ENCODE measurements at regions not wholly inside any gene's neighbourhood (a gene's known extent, or its start where the extent isn't known, plus 50 kb on each side); places are given as distances from the start of the nearest gene placed in this dataset.

GRCh38 chr4:137267024-137267423, 265.3 kb downstream of the PCDH18 start:
- Histone ChIP-seq H3K4me2 (ENCODE audit: low read length) (no peak overlapping the region), H3K9me2 (ENCODE audit: insufficient read depth) (no peaks in the 10 kb centered on the region), H3K27me3 (ENCODE audit: insufficient read depth, low read length) (no peaks in the 10 kb centered on the region), H4K20me1 (ENCODE audit: insufficient read depth) (no peaks in the 10 kb centered on the region), H3K4me1 (ENCODE audit: control insufficient read depth in 1 of 2, insufficient read depth in 2 of 2, low read length in 2 of 2) (peaks cover 0 to 7% of the 10 kb centered on the region in 2 experiments; a peak in 2 of 4 replicates), H3K9me3 (ENCODE audit: control insufficient read depth in 1 of 2, insufficient read depth in 1 of 2, low read depth in 1 of 2, low read length in 2 of 2) (no peaks in the 10 kb centered on the region), H2AFZ (ENCODE audit: low read depth, low read length, poor library complexity, severe bottlenecking) (peak overlapping the region; percentile 54), H3K27ac (ENCODE audit: low read depth, low read length) (no peak overlapping the region), H3K79me2 (ENCODE audit: insufficient read depth, low read length) (no peaks in the 10 kb centered on the region), H3K4me3 (replicated peaks in 1 of 2; ENCODE audit: low read depth in 1 of 2, low read length in 2 of 2) (no peak overlapping the region), H3K9ac (ENCODE audit: low read length) (no peak overlapping the region), H3K36me3 (ENCODE audit: control insufficient read depth in 1 of 2, insufficient read depth in 2 of 2, low read length in 2 of 2) (no peaks in the 10 kb centered on the region)
- intact Hi-C loops (cut with micrococcal nuclease), result no loop called here
- ATAC-seq (no peak), DNase-seq (ENCODE audit: low read depth, low spot score) (no peak)
- RAD21 ChIA-PET (ENCODE audit: low non-redundant PET in 1 of 2, low total read pairs in 2 of 2, uncharacterized antibody in 2 of 2, unreplicated experiment in 2 of 2), result no interaction called here
- POLR2A ChIA-PET, result no interaction called here
- CTCF ChIA-PET, result no interaction called here
- BruUV-seq (replicated peaks), result no TSS peak
- TF ChIP-seq REST (IDR thresholded peaks at IDR 0.05; ENCODE audit: low read depth) (no peak), POLR2A (IDR thresholded peaks at IDR 0.05; ENCODE audit: borderline replicate concordance, extremely low read depth, insufficient read depth, insufficient read length) (no peak), EGR1 (IDR thresholded peaks at IDR 0.05; ENCODE audit: low read depth) (no peak)

- RAD21 ChIA-PET (ENCODE audit: low non-redundant PET in 1 of 2, low total read pairs in 2 of 2, uncharacterized antibody in 2 of 2, unreplicated experiment in 2 of 2), result no interaction called here
- BruUV-seq (replicated peaks), result no TSS peak
- POLR2A ChIA-PET, result no interaction called here
Measured at GRCh38 chr4:137266511-137266910, 265.8 kb downstream of the PCDH18 start.

More at GRCh38 chr4:137266511-137266910, 265.8 kb downstream of the PCDH18 start:
- Histone ChIP-seq H3K4me3 (replicated peaks in 1 of 2; ENCODE audit: low read depth in 1 of 2, low read length in 2 of 2) (no peak overlapping the region), H3K9me2 (ENCODE audit: insufficient read depth) (no peaks in the 10 kb centered on the region), H3K27ac (ENCODE audit: low read depth, low read length) (no peak overlapping the region), H3K36me3 (ENCODE audit: control insufficient read depth in 1 of 2, insufficient read depth in 2 of 2, low read length in 2 of 2) (no peaks in the 10 kb centered on the region), H4K20me1 (ENCODE audit: insufficient read depth) (no peaks in the 10 kb centered on the region), H3K4me2 (ENCODE audit: low read length) (no peak overlapping the region), H3K9ac (ENCODE audit: low read length) (no peak overlapping the region), H3K9me3 (ENCODE audit: control insufficient read depth in 1 of 2, insufficient read depth in 1 of 2, low read depth in 1 of 2, low read length in 2 of 2) (no peaks in the 10 kb centered on the region), H3K27me3 (ENCODE audit: insufficient read depth, low read length) (no peaks in the 10 kb centered on the region), H3K79me2 (ENCODE audit: insufficient read depth, low read length) (no peaks in the 10 kb centered on the region), H3K4me1 (ENCODE audit: control insufficient read depth in 1 of 2, insufficient read depth in 2 of 2, low read length in 2 of 2) (peaks cover 0 to 7% of the 10 kb centered on the region in 2 experiments; a peak in 2 of 4 replicates), H2AFZ (ENCODE audit: low read depth, low read length, poor library complexity, severe bottlenecking) (no peak overlapping the region)
- no peak for ATAC-seq
- intact Hi-C loops (cut with micrococcal nuclease), result no loop called here
- CTCF ChIA-PET, result no interaction called here
- TF ChIP-seq POLR2A (IDR thresholded peaks at IDR 0.05; ENCODE audit: borderline replicate concordance, extremely low read depth, insufficient read depth, insufficient read length), result no peak
- no peak for DNase-seq (ENCODE audit: low read depth, low spot score)

All from HCT116 (cell line).